ENCODE measurements at regions not wholly inside any gene's neighbourhood (a gene's known extent, or its start where the extent isn't known, plus 50 kb on each side); places are given as distances from the start of the nearest gene placed in this dataset.

DNA sequence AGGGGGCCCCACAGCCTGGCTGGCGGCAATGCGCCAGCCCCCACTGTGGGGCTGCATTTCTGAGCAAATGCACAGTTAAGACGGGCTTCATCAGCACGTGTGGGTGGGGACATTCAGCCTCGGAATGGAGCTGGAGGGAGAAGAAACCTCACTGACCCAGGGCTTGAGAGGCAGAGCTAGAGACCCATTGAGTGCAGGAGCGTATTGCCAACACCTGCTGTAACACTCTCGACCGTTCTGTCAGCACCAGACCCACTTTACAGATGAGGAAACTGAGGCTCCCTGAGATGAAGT, 200.9 kb upstream of the RAB6C start:
- CTCF ChIA-PET, result no interaction called here
- Histone ChIP-seq H2AFZ (ENCODE audit: low read length) (no peak overlapping the region), H3K9me3 (ENCODE audit: low read length) (no peaks in the 10 kb centered on the region), H3K4me3 (ENCODE audit: low read length) (no peak overlapping the region), H3K79me2 (ENCODE audit: low read length) (no peaks in the 10 kb centered on the region), H3F3A (ENCODE audit: low read length, unreplicated experiment) (no peaks in the 10 kb centered on the region), H3K36me3 (ENCODE audit: low read depth, low read length) (no peaks in the 10 kb centered on the region), H3K27ac (ENCODE audit: low read length) (no peak overlapping the region), H3K4me1 (ENCODE audit: insufficient read depth, low read length) (no peaks in the 10 kb centered on the region), H3K9ac (ENCODE audit: low read length) (no peak overlapping the region), H3K9me2 (replicated peaks; ENCODE audit: low read length) (no peaks in the 10 kb centered on the region), H3K4me2 (ENCODE audit: low read length) (no peak overlapping the region), H4K20me1 (ENCODE audit: low read length) (no peaks in the 10 kb centered on the region), H3K27me3 (ENCODE audit: low read length) (peaks cover 29% of the 10 kb centered on the region)
- DNase-seq, result no peak
- TF ChIP-seq, protein P1, sequence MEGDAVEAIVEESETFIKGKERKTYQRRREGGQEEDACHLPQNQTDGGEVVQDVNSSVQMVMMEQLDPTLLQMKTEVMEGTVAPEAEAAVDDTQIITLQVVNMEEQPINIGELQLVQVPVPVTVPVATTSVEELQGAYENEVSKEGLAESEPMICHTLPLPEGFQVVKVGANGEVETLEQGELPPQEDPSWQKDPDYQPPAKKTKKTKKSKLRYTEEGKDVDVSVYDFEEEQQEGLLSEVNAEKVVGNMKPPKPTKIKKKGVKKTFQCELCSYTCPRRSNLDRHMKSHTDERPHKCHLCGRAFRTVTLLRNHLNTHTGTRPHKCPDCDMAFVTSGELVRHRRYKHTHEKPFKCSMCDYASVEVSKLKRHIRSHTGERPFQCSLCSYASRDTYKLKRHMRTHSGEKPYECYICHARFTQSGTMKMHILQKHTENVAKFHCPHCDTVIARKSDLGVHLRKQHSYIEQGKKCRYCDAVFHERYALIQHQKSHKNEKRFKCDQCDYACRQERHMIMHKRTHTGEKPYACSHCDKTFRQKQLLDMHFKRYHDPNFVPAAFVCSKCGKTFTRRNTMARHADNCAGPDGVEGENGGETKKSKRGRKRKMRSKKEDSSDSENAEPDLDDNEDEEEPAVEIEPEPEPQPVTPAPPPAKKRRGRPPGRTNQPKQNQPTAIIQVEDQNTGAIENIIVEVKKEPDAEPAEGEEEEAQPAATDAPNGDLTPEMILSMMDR (conservative IDR thresholded peaks at IDR 0.05; ENCODE audit: low read depth, low read length), result no peak
- TF ChIP-seq EZH2 (IDR thresholded peaks at IDR 0.05; ENCODE audit: low read length, unreplicated experiment) (no peak), EZH2phosphoT487 (IDR thresholded peaks at IDR 0.05; ENCODE audit: borderline replicate concordance, low read length) (no peak)
- intact Hi-C loops (cut with micrococcal nuclease), result no loop called here
- no peak for ATAC-seq
- no TSS peak for BruUV-seq (replicated peaks)
- POLR2A ChIA-PET (ENCODE audit: unreplicated experiment), result no interaction called here

DNA sequence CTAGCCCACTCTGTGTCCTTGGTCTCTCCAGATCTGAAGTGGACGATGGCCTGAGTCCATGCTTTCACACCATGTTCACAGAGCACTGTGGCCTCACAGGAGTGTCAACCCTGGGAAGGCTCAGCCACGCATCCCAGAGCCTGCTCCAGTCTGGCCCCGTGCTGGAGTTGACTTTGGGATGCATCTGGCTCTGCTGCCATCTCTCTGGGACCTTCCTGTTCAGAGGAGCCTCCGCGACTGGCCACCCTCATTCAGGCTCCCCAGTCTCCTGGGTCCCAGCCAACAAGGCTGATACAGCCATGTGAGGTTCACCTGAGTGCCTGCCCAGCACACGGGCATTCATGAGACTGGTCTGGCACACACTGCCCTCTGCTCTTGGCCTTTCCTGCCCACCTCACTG, 199.7 kb upstream of the RAB6C start:
- Histone ChIP-seq H3K27me3 (ENCODE audit: low read length) (peaks cover 41% of the 10 kb centered on the region), H3K36me3 (ENCODE audit: low read depth, low read length) (no peaks in the 10 kb centered on the region), H3K4me1 (ENCODE audit: insufficient read depth, low read length) (no peaks in the 10 kb centered on the region), H3K27ac (ENCODE audit: low read length) (no peak overlapping the region), H3K9me3 (ENCODE audit: low read length) (no peaks in the 10 kb centered on the region), H3K79me2 (ENCODE audit: low read length) (no peaks in the 10 kb centered on the region), H3K9me2 (replicated peaks; ENCODE audit: low read length) (no peaks in the 10 kb centered on the region), H3K4me3 (ENCODE audit: low read length) (no peak overlapping the region), H3F3A (ENCODE audit: low read length, unreplicated experiment) (no peaks in the 10 kb centered on the region), H2AFZ (ENCODE audit: low read length) (no peak overlapping the region), H3K4me2 (ENCODE audit: low read length) (no peak overlapping the region), H4K20me1 (ENCODE audit: low read length) (no peaks in the 10 kb centered on the region), H3K9ac (ENCODE audit: low read length) (no peak overlapping the region)
- ChIA-PET POLR2A (ENCODE audit: unreplicated experiment) (no interaction called here), CTCF (no interaction called here)
- TF ChIP-seq EZH2phosphoT487 (IDR thresholded peaks at IDR 0.05; ENCODE audit: borderline replicate concordance, low read length) (no peak), EZH2 (IDR thresholded peaks at IDR 0.05; ENCODE audit: low read length, unreplicated experiment) (no peak)
- TF ChIP-seq, protein P1 (conservative IDR thresholded peaks at IDR 0.05; ENCODE audit: low read depth, low read length), result no peak
- no TSS peak for BruUV-seq (replicated peaks)
- DNase-seq (no peak), ATAC-seq (no peak)
- intact Hi-C loops (cut with micrococcal nuclease), result no loop called here

DNA sequence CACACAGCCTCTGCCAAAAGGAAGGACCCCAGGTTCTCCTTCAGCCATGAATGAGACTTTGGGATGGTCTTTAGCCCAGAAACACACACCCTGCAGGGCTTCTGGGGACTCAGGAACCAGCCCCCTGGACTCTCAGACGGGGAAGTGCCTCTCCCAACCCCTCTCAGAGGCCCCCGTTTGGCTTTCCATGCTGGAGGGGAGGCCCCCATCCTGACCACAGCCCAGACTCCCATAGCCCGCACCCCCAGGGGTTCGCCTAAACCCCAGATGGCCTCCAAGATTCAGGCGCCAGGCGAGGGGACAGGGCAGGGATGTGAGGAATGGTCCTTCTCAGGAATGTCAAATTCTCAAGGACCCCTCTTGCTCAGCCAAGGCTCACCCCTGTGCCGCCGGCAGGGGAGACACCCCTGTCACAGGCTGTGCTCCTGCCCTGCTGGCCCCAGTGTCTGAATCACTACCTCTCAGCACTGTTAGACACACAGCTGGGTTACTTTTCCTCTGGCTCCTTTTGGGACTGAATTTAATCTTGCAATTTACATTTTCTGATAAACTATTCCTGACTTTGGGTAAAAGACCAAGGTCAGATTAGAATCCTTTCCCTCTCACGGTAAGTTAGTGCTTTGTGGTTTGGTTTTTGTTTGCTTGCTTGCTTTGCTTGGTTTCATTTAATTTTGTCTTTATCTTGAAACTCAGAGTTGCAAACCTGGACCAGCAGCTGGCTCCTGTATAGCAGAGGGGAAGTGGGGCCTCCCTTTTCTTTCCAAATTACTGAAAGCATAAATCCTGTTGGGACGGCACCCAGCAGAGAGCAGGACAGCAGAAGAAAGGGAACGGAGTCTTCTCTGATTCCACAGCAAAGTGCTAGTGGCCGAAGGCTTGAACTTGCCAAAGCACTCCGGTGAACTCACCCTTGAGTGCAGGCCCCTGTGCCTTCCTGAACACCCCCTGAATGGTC, 198.9 kb upstream of the RAB6C start:
- H4K20me1 ChIP-seq (ENCODE audit: low read length), result no peaks in the 10 kb centered on the region
- no peak overlapping the region for H3K27ac ChIP-seq (ENCODE audit: low read length)
- H3K27me3 ChIP-seq (ENCODE audit: low read length), result peaks cover 46% of the 10 kb centered on the region

More for the DNA sequence above, 198.9 kb upstream of the RAB6C start:
- no peaks in the 10 kb centered on the region for H3K79me2 ChIP-seq (ENCODE audit: low read length)
- BruUV-seq (replicated peaks), result no TSS peak
- TF ChIP-seq EZH2 (IDR thresholded peaks at IDR 0.05; ENCODE audit: low read length, unreplicated experiment), result no peak
- TF ChIP-seq EZH2phosphoT487 (IDR thresholded peaks at IDR 0.05; ENCODE audit: borderline replicate concordance, low read length), result no peak
- TF ChIP-seq, protein P1 (conservative IDR thresholded peaks at IDR 0.05; ENCODE audit: low read depth, low read length), result no peak
- ATAC-seq (no peak), DNase-seq (no peak)
- no peak overlapping the region for H3K4me3 ChIP-seq (ENCODE audit: low read length)
- no peak overlapping the region for H3K4me2 ChIP-seq (ENCODE audit: low read length)
- H3K36me3 ChIP-seq (ENCODE audit: low read depth, low read length), result no peaks in the 10 kb centered on the region
- H3K9ac ChIP-seq (ENCODE audit: low read length), result no peak overlapping the region
- no peaks in the 10 kb centered on the region for H3F3A ChIP-seq (ENCODE audit: low read length, unreplicated experiment)
- H3K4me1 ChIP-seq (ENCODE audit: insufficient read depth, low read length), result no peaks in the 10 kb centered on the region
- H2AFZ ChIP-seq (ENCODE audit: low read length), result no peak overlapping the region
- H3K9me2 ChIP-seq (replicated peaks; ENCODE audit: low read length), result no peaks in the 10 kb centered on the region
- intact Hi-C loops (cut with micrococcal nuclease), result no loop called here
- H3K9me3 ChIP-seq (ENCODE audit: low read length), result no peaks in the 10 kb centered on the region
- ChIA-PET POLR2A (ENCODE audit: unreplicated experiment) (no interaction called here), CTCF (no interaction called here)
